ENCODE measurements at regions not wholly inside any gene's neighbourhood (a gene's known extent, or its start where the extent isn't known, plus 50 kb on each side); places are given as distances from the start of the nearest gene placed in this dataset.
"Not testable (repeated sequence)": the region's sequence is repeated elsewhere in the genome, so short reads cannot be mapped to it uniquely, and the experiment has no call there.

DNA sequence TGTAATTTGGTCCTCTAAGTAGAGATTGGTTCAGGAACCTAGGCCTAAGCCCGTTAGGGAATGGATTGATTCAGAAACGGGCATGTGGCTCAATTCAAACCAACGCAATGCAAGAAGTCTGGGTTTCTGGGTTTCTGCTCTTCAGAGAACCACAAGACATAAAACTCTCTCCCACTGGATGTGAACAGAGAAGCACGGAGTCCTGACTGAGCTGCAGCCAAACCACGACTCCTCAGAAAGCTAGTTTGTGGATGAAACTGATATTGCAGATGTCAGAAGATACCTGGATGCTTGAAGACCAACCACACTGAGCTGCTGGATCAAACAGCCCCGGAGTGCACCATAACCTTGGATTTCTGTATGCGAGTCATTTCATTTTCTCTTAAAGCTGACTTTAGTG lies 50.0 kb downstream of the SOD2 start:
- no peak for DNase-seq

DNA sequence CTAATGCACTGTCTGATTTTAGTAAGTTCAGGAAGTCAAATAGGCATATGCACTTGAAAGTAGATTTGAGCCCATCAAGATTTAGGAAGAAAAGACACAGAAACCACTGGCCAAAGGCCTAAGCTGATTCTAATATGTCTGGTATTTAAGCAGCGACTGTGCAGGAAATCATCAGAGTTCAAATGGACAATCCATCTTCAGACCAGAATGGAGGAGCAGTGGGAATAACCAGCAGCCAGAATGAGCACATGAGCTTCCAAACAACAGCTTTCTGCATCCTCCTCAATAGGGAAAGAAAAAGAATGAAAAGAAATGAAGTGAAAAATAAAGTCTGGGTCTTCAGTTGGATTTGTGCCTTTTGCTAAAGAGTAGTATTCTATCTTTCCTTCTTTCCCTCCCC lies 50.6 kb downstream of the SOD2 start:
- no peak for DNase-seq

DNA sequence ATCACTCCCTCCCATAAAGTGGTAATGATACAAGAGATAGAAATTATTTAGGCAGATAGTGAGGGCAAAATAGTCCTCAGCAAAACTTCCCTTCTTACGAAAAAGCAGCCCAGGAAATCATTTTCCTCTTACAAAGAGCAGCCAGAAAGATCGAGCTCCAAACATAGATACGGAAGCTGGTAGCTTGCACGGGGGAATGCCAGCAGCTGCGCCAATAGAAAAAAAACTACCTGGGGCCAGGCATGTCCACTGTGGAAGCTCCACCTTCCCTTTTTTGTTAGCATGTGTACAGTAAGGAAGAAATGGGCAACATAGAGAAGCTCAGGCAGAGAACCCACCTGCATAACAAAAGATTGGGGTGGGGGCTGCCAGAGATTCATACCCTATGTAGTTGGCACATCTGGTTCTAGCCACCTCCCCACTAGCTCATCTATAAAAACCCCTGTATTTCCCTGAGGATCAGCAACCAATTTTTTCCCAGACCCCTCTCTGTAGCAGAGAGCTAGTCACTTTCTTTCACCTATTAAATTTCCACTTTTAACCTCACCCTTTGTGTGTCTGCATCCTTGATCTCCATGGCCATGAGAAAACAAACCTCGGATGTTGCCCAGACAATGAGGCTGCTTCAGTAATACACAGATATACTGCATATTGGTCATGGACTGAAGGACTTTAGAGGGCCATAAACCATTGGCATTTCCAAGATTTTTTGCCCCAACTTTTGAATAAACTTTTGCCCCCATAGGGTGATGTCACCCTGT lies 52.1 kb downstream of the SOD2 start:
- no peak for DNase-seq

DNA sequence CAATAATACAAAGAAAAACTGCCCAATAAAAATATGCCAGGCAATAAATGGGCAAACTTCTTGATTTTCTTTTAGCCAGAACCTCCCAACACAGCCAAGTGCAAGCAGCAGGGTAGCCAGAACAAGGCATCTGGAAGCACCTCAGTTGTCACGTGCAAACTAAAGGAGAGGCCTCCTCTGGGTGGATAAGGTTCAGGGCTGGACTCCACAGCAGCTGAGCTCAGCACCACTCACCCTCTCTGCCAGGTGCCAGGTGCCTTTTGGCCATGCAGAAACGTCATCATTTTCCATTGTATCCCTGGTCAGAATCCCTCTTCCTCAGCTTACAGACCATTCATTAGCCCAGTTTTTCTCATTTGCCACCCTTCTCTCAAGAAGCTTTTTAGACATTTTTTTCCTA lies 52.7 kb downstream of the SOD2 start:
- no peak for DNase-seq

DNA sequence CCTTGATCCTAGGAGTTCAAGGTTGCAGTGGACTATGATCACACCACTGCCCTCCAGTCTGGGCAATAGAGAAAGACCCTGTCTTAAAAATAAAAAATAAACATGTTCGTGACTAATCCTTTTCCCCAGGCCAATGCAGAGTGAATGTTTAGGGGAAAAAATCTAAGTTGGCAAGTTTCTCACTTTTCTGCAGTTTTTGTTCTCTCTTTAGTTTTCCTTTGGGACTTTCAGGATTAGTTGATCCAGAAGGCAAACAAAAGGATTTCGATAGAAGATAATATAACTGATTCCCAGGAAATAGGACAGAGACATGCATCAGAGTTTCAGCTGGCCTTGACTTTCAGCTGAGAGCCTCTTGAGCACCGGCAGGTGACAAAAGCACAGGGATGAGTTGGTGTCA lies 53.3 kb downstream of the SOD2 start:
- no peak for DNase-seq

DNA sequence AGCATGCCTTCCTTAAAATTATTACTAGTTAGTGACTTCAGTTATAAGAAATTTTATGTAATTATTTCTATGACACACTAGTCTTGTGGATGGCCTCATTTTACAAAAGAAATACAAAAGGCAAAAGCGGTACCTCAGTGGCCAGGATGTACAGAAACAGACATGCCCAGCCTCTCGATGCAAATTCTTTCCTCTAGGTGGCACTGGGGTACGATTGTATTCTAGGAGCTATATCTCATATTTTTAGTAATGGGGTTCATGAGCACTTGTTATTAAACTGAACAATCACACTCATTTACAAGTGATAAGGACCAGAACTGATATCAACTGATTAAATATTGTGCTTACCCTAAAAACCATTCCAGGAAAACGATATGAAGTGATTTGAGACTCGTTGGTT lies 59.8 kb downstream of the SOD2 start:
- no peak for DNase-seq

DNA sequence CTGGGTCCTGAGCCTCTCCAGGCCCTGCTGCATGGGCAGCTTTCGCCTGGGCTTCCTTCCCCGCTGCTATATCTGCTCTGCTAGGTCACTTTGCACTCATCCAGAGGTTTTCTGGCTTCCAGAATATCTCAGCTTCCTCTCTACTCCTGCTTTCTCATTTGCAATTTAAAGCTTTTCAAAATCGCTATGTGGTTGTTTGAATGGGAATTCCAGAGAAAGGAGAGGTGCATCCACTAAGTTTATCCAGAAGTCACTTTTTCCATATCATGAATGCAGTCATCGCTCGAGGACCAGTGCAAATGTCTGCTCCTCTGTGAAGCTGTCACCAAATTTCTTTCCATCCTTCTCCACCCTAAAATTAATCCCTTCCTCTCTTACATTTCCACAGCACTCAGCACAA lies 61.2 kb downstream of the SOD2 start:
- DNase-seq: no peak

DNA sequence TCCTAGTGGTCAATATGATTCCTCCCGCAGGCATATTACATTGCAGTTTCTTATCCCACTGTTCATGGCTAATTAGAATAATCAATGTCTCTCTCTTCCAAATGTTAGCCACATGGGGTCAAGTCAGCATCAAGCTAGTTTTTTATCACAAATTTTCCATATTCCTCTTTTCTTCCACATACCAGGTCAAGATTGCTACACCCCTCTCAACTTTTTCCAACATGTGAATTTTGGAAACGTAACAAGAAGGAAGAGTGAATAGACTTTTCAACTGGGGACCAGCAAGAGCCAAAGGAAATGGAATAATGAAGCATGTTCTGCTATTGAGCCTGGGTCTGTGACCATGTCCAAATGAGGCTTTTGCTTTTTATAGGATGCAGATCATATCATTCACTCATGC lies 65.1 kb downstream of the SOD2 start:
- no peak for DNase-seq

DNA sequence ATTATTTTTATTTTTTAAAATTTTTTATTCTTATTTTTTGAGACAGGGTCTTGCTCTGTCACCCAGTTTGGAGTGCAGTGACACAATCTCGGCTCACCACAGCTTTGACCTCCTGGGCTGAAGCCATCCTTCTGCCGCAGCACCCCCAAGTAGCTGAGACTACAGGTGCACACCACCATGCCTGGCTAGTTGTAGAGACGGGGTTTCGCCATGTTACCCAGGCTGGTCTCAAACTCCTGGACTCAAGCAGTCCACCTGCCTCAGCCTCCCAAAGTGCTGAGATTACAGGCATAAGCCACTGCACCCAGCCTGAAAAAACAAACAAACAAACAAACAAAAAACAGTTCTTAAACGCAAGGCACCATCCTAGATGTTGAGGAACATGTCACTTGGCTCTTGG lies 66.5 kb downstream of the SOD2 start:
- not testable (repeated sequence) for DNase-seq

DNA sequence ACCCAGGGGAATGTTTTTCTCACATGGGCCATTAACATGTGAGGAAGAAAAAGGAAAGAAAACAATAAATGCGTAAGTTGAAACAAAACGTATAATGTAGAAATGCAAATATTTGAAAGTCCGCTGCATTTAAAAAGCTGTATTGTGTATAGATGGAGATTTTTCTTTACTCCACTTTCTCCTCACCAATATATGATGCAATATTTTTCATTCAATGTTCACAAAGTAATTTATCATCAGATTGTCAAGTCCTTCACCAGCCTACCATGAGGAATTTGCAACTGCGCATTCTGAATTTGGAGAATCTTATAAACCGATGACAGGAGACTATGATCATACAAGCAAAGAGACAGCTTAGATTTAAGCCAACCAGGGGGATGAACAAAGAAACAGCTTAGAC lies 69.9 kb downstream of the SOD2 start:
- no peak for DNase-seq

DNA sequence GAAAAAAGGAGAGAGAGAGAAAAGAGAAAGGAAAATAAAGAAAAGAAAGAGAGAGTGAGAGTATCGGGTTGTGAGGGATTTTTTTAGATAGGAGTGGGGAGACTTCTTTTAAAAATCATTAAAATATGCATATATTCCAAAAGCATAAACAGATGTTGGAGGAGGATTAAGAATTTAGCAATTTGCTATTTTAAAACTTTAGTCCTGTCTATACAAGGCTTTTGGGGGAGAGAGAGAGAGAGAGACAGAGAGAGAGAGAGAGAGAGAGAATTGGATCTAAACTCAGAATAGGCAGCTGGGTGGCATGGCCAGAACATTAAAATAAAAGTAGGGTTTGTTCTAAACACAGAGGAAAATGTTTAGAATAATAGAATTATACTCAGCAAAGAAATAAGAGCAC lies 72.1 kb downstream of the SOD2 start:
- DNase-seq: no peak

DNA sequence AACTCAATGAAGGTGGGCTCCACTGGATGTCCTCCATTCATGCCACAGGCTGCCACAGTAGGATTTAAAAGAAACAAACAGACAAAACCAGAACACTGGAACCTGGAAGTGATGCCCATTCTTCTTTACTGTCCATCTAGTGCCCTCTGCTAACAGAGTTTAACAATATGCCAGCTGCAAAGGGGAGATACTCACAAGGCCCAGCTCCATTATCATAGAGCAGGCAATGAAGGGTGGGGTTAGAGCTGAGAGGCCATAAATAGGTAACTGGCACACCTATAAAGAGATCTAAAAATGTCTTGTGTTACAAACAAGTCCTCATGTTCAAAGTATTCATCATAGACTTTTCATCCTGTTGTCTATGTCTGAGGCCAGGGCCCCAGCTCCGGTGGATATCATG lies 75.6 kb downstream of the SOD2 start:
- no peak for DNase-seq

DNA sequence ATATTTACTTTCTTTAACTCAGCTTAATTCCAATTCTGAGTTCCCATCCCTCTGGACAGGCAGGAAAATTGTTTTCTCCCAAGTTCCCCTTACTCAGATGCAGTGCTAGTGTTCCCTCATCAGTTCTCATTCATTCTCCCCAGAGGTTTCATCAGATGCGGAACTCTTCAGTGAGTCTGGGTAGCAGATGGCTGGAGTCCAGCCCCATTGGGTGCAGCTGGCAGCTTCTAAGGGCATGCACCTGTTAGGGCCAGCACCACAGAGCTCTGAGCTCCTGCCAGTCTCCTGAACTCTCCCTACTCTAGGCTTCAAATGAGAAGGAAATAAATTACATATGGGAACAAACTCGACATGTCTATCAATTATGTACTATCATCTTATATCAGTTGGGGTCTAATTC lies 76.6 kb downstream of the SOD2 start:
- DNase-seq: no peak

DNA sequence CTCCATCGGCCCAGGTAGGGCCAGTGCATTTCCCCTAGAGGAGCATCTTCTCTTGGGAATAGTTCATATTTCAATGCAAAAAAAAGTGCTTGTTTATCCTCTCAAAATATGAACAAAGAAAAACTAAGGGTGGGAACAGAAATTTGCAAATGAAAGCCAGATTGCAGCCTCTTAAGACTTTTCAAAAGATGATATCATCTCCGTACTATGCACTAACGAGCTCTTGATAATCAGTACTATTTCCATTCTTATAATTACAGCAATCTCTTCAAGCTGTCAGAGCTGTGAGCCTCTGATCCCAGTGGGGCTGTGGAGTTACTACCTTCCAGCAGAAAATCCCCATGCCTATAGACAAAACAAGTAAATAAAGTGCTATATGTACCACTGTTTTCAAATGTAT lies 77.1 kb downstream of the SOD2 start:
- DNase-seq: no peak

DNA sequence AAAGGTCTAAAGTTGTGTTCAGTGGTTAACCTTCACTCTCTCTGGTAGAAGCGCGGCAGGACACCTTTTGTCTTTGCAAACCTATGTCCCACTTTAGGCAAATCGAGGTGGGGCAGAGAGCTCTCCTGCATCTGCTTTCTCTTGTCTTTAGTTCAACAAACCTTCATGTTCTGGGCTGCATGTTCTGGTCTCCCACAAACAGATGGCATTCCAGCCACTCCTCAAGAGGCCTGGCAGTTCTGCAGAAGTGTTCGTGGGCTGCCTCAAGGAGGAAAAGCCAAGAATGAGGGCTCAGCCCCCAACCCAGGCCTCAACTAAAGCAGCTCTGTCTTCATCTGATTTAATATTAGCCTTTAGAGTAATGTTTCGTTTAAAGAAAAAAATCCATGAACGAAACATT lies 82.2 kb downstream of the SOD2 start:
- DNase-seq: no peak

DNA sequence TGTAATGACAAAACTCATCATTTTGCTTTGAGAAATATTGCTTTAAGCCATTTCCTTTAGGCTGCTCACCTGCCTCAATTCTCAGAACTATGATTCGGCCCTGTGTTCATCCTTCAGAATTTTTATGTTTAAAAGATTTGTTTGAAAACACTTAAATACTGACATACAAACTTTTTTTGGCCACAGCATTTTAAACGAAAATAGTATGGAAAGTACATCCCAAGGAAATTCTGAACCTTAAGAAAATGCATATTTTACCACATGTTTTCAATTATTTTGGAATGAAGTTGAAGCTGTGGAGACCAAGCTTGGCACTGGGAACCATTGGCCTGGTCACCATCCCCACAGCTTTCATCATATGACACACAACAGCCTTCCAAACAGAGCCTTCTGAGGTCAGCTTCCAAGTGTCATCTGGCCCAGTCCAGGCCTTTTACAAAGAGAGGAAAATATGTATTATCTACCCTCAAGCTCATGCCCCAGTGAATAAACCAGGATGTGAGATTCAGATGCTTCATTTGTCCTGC lies 83.3 kb downstream of the SOD2 start:
- DNase-seq: no peak

DNA sequence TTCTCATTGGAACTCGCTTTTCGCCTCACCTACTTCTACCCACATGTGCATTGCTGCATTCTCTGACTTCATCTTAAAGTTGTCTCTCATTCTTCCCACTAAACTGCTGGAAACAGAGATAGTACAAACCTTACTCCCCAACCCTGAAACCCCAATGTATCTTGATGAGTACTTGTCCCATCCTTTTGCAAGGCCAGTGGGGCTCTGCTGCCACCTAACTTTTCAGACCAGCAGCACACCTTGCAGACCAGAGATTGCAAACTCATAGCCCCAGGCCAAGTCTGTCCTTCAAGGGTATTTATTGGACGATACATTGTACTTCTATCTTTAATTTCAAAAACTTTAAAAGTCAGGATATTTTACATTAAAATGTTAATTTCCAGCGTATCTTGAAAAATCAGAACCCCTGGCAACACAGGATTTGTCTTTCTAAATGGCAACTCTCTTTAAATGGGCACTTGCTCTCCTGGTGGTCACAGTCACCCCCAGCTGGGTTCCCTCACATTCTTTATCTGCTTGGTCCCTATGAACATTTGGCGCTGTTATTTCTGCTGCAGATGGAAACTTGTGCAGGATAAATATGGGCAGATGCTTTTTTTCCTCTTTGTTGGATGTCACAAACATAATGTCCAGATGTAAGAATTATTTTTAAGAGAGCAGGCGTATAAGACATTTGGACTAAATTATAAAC lies 83.9 kb downstream of the SOD2 start:
- DNase-seq: peak; percentile 18

DNA sequence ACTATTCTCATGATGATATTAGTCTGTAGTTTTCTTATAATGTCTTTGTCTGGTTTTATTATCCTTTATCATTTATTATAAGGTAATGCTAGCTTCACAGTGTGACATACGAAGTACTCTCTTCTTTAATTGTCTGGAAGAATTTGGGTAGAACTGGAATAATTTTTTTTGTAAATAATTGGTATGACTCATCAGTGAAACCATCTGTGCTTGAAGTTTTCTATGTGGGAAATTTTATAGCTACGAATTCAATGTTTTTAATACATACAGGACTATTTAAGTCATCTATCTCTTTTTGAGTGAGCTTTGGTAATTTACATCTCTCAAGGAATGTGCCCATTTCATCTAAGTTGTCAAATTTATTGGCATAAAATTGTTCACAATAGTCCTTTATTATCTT lies 86.3 kb downstream of the SOD2 start:
- DNase-seq: no peak

DNA sequence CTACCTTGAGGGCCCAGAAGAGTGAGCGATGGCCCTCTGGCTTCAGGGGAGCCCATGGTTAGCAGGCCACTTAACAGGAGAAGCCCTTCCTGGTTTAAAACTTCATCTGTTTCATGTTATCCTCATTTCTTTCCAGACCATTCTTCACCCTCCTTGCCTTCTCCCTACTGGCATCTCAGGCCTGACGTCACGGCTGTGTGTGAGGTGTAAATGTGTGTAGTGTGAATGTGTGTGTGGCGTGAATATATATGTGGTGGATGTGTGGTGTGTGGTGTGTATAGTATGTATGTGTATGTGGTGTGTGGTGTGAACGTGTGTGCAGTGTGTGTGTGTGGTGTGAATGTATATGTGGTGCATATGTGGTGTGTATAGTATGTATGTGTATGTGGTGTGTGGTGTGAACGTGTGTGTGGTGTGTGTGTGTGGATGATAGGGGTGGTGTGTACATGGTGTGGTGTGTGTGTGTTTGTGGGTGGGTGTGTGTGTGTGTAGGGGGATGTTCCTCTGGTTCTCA lies 88.5 kb downstream of the SOD2 start:
- no peak for DNase-seq

DNA sequence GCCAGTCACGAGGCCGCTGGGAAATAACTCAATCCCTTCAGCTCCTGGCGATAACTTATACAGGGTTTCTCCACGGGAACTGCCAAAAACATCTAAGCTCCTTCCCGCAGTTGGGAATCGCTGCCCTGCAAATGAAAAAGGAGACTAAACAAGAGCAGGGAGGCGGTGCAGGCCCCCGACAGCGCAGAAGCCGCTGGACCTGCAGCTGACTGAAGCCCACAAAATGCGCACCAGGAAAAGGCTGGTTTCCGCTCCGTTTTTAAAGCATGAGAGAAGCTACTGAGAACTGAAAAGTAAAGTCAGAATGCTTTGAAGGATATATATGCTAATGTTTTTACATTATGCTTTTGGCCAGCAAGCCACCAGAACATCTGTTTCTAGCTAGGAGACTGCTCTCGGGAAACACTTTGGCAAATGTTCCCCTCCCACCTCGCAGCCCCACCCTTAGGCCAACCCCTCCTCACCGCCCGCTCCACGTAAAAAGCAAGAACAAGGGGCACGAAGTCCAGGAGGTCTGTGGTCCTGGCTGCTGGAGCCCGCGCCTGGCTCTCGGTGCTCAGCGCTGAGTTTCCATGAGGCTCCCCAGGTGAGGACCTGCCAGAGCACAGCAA lies 90.5 kb downstream of the SOD2 start:
- no peak for DNase-seq

DNA sequence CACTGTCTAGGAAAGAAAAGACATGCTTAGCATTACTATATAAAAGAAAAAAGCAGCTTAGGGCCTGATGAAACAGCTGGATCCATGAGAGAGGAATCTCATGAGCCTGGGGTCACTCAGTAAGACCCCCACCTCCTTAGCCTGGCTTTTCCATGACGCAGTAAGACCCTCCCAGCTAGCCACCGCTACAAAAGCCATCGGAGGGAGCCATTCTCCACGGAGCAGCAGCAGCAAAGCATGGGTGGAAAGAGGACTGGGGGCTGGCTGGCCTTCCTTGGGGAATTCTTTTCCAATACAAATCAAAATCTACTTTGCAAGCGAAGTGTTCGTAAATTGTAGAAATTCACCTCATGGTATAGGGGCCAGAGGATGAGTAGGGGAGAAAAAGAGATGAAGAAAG lies 91.8 kb downstream of the SOD2 start:
- no peak for DNase-seq

DNA sequence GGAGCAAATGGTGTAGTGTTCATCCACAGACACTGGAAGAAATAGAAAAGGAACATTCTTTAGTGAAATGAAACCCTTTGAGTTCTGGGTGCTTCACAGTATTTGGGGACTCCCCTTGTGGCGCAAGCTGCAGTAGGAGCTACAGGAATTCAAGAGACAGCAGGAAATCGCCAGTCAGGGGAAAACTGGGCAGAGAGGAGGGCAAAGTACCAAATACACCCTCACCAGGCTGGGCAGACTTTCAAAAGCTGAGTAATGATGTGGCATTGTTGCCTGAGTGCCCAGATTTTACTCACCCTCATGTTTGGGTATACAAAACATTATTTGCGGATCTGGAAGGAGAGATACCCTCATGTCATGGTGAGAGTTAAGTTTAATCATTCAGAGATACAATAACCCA lies 97.9 kb downstream of the SOD2 start:
- peak; percentile 14 for DNase-seq

DNA sequence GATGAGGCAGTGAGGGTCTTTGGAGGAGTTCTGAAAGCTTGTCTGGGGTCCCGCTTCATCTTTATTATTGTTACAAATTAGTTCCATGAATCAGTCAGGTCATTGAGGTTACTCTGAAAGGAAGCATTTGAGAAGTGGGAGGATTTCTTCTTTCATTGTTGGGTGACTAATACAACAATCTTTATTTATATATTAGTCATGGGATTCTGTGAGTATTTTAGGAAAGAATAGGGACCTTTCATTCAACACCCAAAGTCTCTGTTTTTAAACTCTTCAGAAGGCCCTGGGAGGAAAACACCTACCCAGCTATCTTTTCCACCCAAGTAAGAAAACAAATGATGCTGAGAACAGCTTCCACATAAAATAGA lies 98.3 kb downstream of the SOD2 start:
- DNase-seq: no peak

DNA sequence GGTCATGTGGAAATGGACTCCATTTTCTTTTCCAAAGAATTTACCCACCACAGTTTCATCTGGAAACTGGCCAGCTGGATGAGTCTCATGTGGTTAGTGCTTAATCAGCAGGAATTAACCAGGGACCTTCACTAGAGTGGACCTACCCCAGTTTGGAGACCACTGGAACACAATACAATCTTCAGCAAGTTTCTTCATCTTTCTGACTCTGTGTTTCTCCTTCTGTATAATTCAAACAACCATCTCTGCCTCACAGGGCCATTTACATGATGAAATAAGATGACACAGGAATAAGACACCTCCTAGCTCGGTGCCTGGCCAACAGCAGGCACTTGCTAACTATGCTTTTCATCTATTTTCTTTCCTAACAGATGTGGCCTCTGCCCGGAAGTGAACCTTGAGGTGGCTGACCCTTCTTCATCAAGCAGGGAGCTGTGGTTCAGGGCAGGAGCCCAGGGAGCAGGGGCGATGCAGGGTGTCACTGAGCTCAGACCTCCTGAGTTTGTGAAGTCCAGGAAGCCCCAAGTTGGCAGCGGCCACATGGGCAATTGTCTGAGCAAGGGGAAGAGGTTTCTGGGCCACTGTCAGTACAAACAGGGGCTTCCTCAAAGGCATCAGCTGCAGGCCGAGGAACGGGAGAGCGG lies 98.8 kb downstream of the SOD2 start:
- no peak for DNase-seq

All from stimulated activated CD4-positive, alpha-beta T cell treated with anti-CD3 and anti-CD28 coated beads, Interleukin-1b, Interleukin-23, amount 100 ng/mL, for 48 hours (primary cell).